ENCODE measurements at regions not wholly inside any gene's neighbourhood (a gene's known extent, or its start where the extent isn't known, plus 50 kb on each side); places are given as distances from the start of the nearest gene placed in this dataset.

GRCh38 chr2:106960683-106961161 is 74.8 kb upstream of the ST6GAL2 start:
- no peak for TF ChIP-seq POLR2A (IDR thresholded peaks at IDR 0.05)
- no peak for TF ChIP-seq CTCF (IDR thresholded peaks at IDR 0.05)
- Histone ChIP-seq H3K36me3 (no peaks in the 10 kb centered on the region), H3K27me3 (no peaks in the 10 kb centered on the region), H3K4me1 (no peaks in the 10 kb centered on the region), H3K4me3 (no peak overlapping the region), H3K27ac (no peak overlapping the region), H3K9me3 (no peaks in the 10 kb centered on the region)
- no peak for DNase-seq

- Histone ChIP-seq H3K4me1 (no peaks in the 10 kb centered on the region), H3K27ac (no peak overlapping the region), H3K36me3 (no peaks in the 10 kb centered on the region), H3K4me3 (no peak overlapping the region), H3K9me3 (no peaks in the 10 kb centered on the region), H3K27me3 (no peaks in the 10 kb centered on the region)
- no peak for DNase-seq
- no peak for TF ChIP-seq POLR2A (IDR thresholded peaks at IDR 0.05)
- TF ChIP-seq CTCF (IDR thresholded peaks at IDR 0.05) = no peak
These were observed 75.4 kb upstream of the ST6GAL2 start for GRCh38 chr2:106961328-106961727.

- no peak overlapping the region for H3K4me3 ChIP-seq
- no peaks in the 10 kb centered on the region for H3K27me3 ChIP-seq
- no peak overlapping the region for H3K27ac ChIP-seq
- H3K9me3 ChIP-seq = no peaks in the 10 kb centered on the region
- TF ChIP-seq POLR2A (IDR thresholded peaks at IDR 0.05) = no peak
- TF ChIP-seq CTCF (IDR thresholded peaks at IDR 0.05) = no peak
- H3K36me3 ChIP-seq = no peaks in the 10 kb centered on the region
- H3K4me1 ChIP-seq = no peaks in the 10 kb centered on the region
- no peak for DNase-seq
These were observed 77.2 kb upstream of the ST6GAL2 start for GRCh38 chr2:106963156-106963555.

GRCh38 chr2:106963893-106964292 is 77.9 kb upstream of the ST6GAL2 start:
- Histone ChIP-seq H3K27me3 (no peaks in the 10 kb centered on the region), H3K9me3 (no peaks in the 10 kb centered on the region), H3K27ac (no peak overlapping the region), H3K4me3 (no peak overlapping the region), H3K36me3 (no peaks in the 10 kb centered on the region), H3K4me1 (no peaks in the 10 kb centered on the region)
- DNase-seq = no peak
- TF ChIP-seq POLR2A (IDR thresholded peaks at IDR 0.05) (no peak), CTCF (IDR thresholded peaks at IDR 0.05) (no peak)

GRCh38 chr2:106965611-106966010 is 79.6 kb upstream of the ST6GAL2 start:
- TF ChIP-seq CTCF (IDR thresholded peaks at IDR 0.05) (no peak), POLR2A (IDR thresholded peaks at IDR 0.05) (no peak)
- H3K4me1 ChIP-seq = no peaks in the 10 kb centered on the region
- no peaks in the 10 kb centered on the region for H3K27me3 ChIP-seq
- H3K27ac ChIP-seq = no peak overlapping the region
- H3K4me3 ChIP-seq = no peak overlapping the region
- H3K36me3 ChIP-seq = no peaks in the 10 kb centered on the region
- no peaks in the 10 kb centered on the region for H3K9me3 ChIP-seq
- DNase-seq = no peak

- no peak for TF ChIP-seq POLR2A (IDR thresholded peaks at IDR 0.05)
- TF ChIP-seq CTCF (IDR thresholded peaks at IDR 0.05) = no peak
- Histone ChIP-seq H3K27me3 (no peaks in the 10 kb centered on the region), H3K4me3 (no peak overlapping the region), H3K9me3 (no peaks in the 10 kb centered on the region), H3K4me1 (no peaks in the 10 kb centered on the region), H3K27ac (no peak overlapping the region), H3K36me3 (no peaks in the 10 kb centered on the region)
- DNase-seq = no peak
These were observed 83.8 kb upstream of the ST6GAL2 start for GRCh38 chr2:106969777-106970176.
